ENCODE measurements at regions not wholly inside any gene's neighbourhood (a gene's known extent, or its start where the extent isn't known, plus 50 kb on each side); places are given as distances from the start of the nearest gene placed in this dataset.
"Not testable (repeated sequence)": the region's sequence is repeated elsewhere in the genome, so short reads cannot be mapped to it uniquely, and the experiment has no call there.

- TF ChIP-seq CTCF (IDR thresholded peaks at IDR 0.05; ENCODE audit: insufficient read depth, low read length) (no peak), SPI1 (IDR thresholded peaks at IDR 0.05; ENCODE audit: borderline replicate concordance, low read depth) (no peak), REST (IDR thresholded peaks at IDR 0.05; ENCODE audit: insufficient replicate concordance, low read depth) (no peak), GABPA (IDR thresholded peaks at IDR 0.05; ENCODE audit: low read depth) (no peak), POLR2AphosphoS5 (IDR thresholded peaks at IDR 0.05; ENCODE audit: low read depth) (no peak)
- DNase-seq (ENCODE audit: low read depth in 1 of 2, low spot score in 1 of 2), result no peak
- no peak overlapping the region for H3K4me3 ChIP-seq (replicated peaks; ENCODE audit: insufficient read depth, low read length)
- H3K27me3 ChIP-seq (ENCODE audit: insufficient read depth, poor library complexity, severe bottlenecking), result no peaks in the 10 kb centered on the region
- H3K27ac ChIP-seq (replicated peaks), result no peak overlapping the region
Measured at GRCh38 chrX:138886769-138887168, 175.3 kb upstream of the FGF13 start.

- Histone ChIP-seq H3K27me3 (ENCODE audit: insufficient read depth, poor library complexity, severe bottlenecking) (no peaks in the 10 kb centered on the region), H3K4me3 (replicated peaks; ENCODE audit: insufficient read depth, low read length) (no peak overlapping the region), H3K27ac (replicated peaks) (no peak overlapping the region)
- DNase-seq (ENCODE audit: low read depth in 1 of 2, low spot score in 1 of 2), result no peak
- TF ChIP-seq GABPA (IDR thresholded peaks at IDR 0.05; ENCODE audit: low read depth) (no peak), SPI1 (IDR thresholded peaks at IDR 0.05; ENCODE audit: borderline replicate concordance, low read depth) (no peak), REST (IDR thresholded peaks at IDR 0.05; ENCODE audit: insufficient replicate concordance, low read depth) (no peak), POLR2AphosphoS5 (IDR thresholded peaks at IDR 0.05; ENCODE audit: low read depth) (no peak), CTCF (IDR thresholded peaks at IDR 0.05; ENCODE audit: insufficient read depth, low read length) (no peak)
Measured at GRCh38 chrX:138885886-138886285, 174.4 kb upstream of the FGF13 start.

GRCh38 chrX:138880293-138880692, 168.8 kb upstream of the FGF13 start:
- not testable (repeated sequence) for DNase-seq (ENCODE audit: low read depth in 1 of 2, low spot score in 1 of 2); H3K4me3 ChIP-seq (replicated peaks; ENCODE audit: insufficient read depth, low read length); H3K27me3 ChIP-seq (ENCODE audit: insufficient read depth, poor library complexity, severe bottlenecking); H3K27ac ChIP-seq (replicated peaks)

GRCh38 chrX:138877746-138878145, 166.2 kb upstream of the FGF13 start:
- no peak for TF ChIP-seq GABPA (IDR thresholded peaks at IDR 0.05; ENCODE audit: low read depth)
- no peak for TF ChIP-seq SPI1 (IDR thresholded peaks at IDR 0.05; ENCODE audit: borderline replicate concordance, low read depth)
- TF ChIP-seq REST (IDR thresholded peaks at IDR 0.05; ENCODE audit: insufficient replicate concordance, low read depth), result no peak
- no peak for TF ChIP-seq POLR2AphosphoS5 (IDR thresholded peaks at IDR 0.05; ENCODE audit: low read depth)
- no peak for TF ChIP-seq CTCF (IDR thresholded peaks at IDR 0.05; ENCODE audit: insufficient read depth, low read length)
- Histone ChIP-seq H3K27me3 (ENCODE audit: insufficient read depth, poor library complexity, severe bottlenecking) (no peaks in the 10 kb centered on the region), H3K27ac (replicated peaks) (no peak overlapping the region), H3K4me3 (replicated peaks; ENCODE audit: insufficient read depth, low read length) (no peak overlapping the region)
- DNase-seq (ENCODE audit: low read depth in 1 of 2, low spot score in 1 of 2), result no peak

Measured in HL-60 (cell line).